Neuron (in vitro differentiated cells): ENCODE measurements at regions not wholly inside any gene's neighbourhood (a gene's known extent, or its start where the extent isn't known, plus 50 kb on each side); places are given as distances from the start of the nearest gene placed in this dataset.

ENCODE experiments used
- H2AFZ ChIP-seq: one replicate; pipeline ENCODE4 v1.6.1; 2013; ENCODE audit warnings: low read depth, mild to moderate bottlenecking, inconsistent platforms, low read length, moderate library complexity
- H3K27me3 ChIP-seq: one replicate; pipeline ENCODE4 v1.6.1; 2013; ENCODE audit warnings: low read length; ENCODE audit not compliant: insufficient read depth
- H3K36me3 ChIP-seq: one replicate; pipeline ENCODE4 v1.6.1; 2013; ENCODE audit warnings: low read length; ENCODE audit not compliant: insufficient read depth
- H3K4me1 ChIP-seq: one replicate; pipeline ENCODE4 v1.6.1; 2013; ENCODE audit warnings: low read length; ENCODE audit not compliant: insufficient read depth
- H3K4me3 ChIP-seq: 2 replicates; pipeline ENCODE4 v1.5.1; 2013; ENCODE audit warnings: mild to moderate bottlenecking, low read length, moderate library complexity
- H3K9me3 ChIP-seq: one replicate; pipeline ENCODE4 v1.6.1; 2013; ENCODE audit warnings: low read length

DNA sequence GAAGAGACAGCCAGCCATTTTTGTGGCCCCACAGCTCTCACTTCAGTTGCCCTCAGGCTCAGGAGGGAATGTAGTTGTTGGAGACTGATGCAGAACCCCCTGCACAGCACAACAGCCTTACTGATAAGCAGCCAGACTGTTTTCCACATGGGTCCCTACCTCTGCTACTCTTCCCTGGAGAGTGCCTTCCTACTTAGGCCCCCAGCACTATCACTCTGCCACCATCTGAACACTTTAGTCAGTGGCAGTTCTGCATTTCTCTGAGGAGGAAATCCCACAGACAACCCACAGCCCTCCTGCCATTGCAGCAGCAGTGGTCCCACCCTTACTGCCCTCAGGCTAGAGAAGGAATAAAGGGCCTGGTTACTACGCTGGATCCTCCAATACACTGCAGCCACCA is 61.8 kb upstream of the PTPRD start:
- Histone ChIP-seq H3K27me3 (no peaks in the 10 kb centered on the region), H3K4me3 (no peak overlapping the region), H3K4me1 (no peaks in the 10 kb centered on the region), H3K36me3 (no peaks in the 10 kb centered on the region), H3K9me3 (no peaks in the 10 kb centered on the region), H2AFZ (no peak overlapping the region)

DNA sequence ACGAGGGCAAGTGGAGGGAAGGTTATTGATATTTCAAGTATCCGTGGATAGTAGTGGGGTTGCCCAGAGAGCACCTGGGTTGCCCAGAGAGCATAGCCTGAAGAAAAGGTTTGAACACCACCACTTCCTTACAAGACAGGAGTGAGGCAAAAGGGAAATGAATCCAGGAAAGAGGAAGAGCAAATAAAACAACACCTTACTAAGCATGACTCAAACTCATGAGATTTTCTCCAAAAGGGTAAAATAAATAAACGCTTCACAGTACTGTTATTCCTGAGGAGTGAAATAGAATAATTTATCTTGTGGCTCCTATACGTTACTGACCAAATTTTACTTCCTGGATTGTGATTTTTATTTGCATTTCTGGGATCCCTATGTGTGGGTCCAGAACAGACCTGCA is 65.2 kb upstream of the PTPRD start:
- H3K27me3 ChIP-seq: no peaks in the 10 kb centered on the region
- no peaks in the 10 kb centered on the region for H3K36me3 ChIP-seq
- no peak overlapping the region for H2AFZ ChIP-seq
- H3K9me3 ChIP-seq: no peaks in the 10 kb centered on the region
- H3K4me1 ChIP-seq: no peaks in the 10 kb centered on the region
- H3K4me3 ChIP-seq: no peak overlapping the region

DNA sequence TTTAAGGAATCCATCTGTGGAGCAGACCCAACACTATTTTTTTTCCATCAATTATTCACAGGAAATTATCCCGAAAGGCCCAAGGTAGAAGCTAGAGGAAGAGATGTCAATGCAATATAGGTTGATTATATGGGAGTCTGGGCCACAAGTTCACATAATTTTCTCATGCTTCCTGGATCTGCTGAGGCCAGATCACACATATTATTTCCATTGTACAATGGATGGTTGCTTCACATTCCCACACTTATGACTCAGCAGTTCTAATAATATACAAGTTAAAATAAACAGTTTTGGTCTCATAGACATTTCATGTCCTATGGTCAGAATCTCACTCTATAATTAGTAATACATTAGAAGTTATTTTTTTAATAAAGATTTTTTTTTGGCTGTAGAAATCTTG is 66.0 kb upstream of the PTPRD start:
- Histone ChIP-seq H3K36me3 (no peaks in the 10 kb centered on the region), H3K4me1 (no peaks in the 10 kb centered on the region), H3K27me3 (no peaks in the 10 kb centered on the region), H2AFZ (no peak overlapping the region), H3K9me3 (no peaks in the 10 kb centered on the region), H3K4me3 (no peak overlapping the region)

DNA sequence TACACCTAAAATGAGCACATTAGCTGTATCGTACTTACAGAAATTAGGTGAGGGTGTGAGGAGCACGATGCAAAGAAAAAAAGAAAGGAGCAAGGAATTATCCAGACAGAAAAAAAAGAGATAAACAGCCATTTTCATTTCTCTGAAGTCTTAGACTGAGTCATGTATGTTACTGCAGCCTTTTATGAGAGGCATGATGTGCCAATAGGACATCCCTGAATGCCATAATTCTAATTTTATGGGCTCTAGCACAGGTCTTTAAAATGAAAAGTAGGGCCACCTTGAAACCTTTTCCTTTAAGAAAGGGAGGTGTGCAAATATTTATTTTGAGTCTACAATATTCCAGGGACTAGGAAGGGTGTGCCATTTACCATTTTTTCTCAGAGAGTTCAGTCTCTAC is 74.1 kb upstream of the PTPRD start:
- Histone ChIP-seq H3K27me3 (no peaks in the 10 kb centered on the region), H2AFZ (no peak overlapping the region), H3K36me3 (no peaks in the 10 kb centered on the region), H3K4me3 (no peak overlapping the region), H3K9me3 (no peaks in the 10 kb centered on the region), H3K4me1 (no peaks in the 10 kb centered on the region)

- Histone ChIP-seq H2AFZ (no peak overlapping the region), H3K36me3 (no peaks in the 10 kb centered on the region), H3K27me3 (no peaks in the 10 kb centered on the region), H3K4me3 (no peak overlapping the region), H3K9me3 (no peaks in the 10 kb centered on the region), H3K4me1 (no peaks in the 10 kb centered on the region)
Observed at GRCh38 chr9:10690546-10690945, 77.7 kb upstream of the PTPRD start.

- Histone ChIP-seq H2AFZ (no peak overlapping the region), H3K4me1 (no peaks in the 10 kb centered on the region), H3K4me3 (no peak overlapping the region), H3K36me3 (no peaks in the 10 kb centered on the region), H3K27me3 (no peaks in the 10 kb centered on the region), H3K9me3 (no peaks in the 10 kb centered on the region)
Observed at GRCh38 chr9:10697044-10697443, 84.2 kb upstream of the PTPRD start.

GRCh38 chr9:10700291-10700690 is 87.5 kb upstream of the PTPRD start:
- no peak overlapping the region for H2AFZ ChIP-seq
- no peaks in the 10 kb centered on the region for H3K36me3 ChIP-seq
- no peaks in the 10 kb centered on the region for H3K9me3 ChIP-seq
- H3K27me3 ChIP-seq: no peaks in the 10 kb centered on the region
- H3K4me3 ChIP-seq: no peak overlapping the region
- H3K4me1 ChIP-seq: no peaks in the 10 kb centered on the region

- no peaks in the 10 kb centered on the region for H3K9me3 ChIP-seq
- H3K4me1 ChIP-seq: no peaks in the 10 kb centered on the region
Observed at GRCh38 chr9:10700915-10701314, 88.1 kb upstream of the PTPRD start.

DNA sequence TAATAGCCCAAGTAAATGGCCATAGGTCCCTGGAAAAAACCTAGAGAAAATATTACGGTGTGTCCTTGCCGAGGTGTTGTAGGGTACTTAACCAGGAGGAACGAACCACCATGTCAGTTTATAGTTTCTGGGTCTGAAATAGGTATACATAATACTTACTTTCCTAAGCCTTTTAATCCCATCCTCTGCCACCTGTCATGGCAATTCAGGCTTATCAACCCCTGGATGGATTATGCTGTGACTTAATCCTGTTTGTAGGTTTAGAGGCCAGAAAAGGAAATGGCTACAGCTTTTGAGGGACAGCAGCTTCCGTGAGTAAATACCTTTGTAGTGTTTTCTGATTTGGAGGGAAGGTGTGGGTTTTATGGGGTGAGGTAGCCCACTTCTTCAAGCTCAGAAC is 89.1 kb upstream of the PTPRD start:
- H3K9me3 ChIP-seq: no peaks in the 10 kb centered on the region
- no peaks in the 10 kb centered on the region for H3K27me3 ChIP-seq
- H3K4me3 ChIP-seq: no peak overlapping the region
- no peaks in the 10 kb centered on the region for H3K4me1 ChIP-seq
- H3K36me3 ChIP-seq: no peaks in the 10 kb centered on the region
- H2AFZ ChIP-seq: no peak overlapping the region

More at GRCh38 chr9:10700915-10701314, 88.1 kb upstream of the PTPRD start:
- Histone ChIP-seq H3K36me3 (no peaks in the 10 kb centered on the region), H3K4me3 (no peak overlapping the region), H2AFZ (no peak overlapping the region), H3K27me3 (no peaks in the 10 kb centered on the region)

DNA sequence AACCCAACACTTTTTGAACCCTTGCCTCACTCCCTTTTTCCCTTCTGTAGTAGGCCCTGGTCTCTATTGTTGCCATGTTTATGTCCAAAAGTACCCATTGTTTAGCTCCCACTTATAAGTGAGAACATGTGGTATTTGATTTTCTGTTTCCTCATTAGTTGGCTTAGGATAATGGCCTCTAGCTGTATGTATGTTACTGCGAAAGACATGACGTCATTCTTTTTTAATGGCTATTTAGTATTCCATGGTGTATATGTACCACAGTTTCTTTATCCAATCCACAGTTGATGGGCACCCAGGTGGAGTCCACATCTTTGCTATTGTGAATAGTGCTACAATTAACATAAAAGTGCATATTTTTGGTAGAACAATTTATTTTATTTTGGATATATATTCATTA is 90.3 kb upstream of the PTPRD start:
- Histone ChIP-seq H3K9me3 (no peaks in the 10 kb centered on the region), H3K4me1 (no peaks in the 10 kb centered on the region), H3K4me3 (no peak overlapping the region), H3K36me3 (no peaks in the 10 kb centered on the region), H3K27me3 (no peaks in the 10 kb centered on the region), H2AFZ (no peak overlapping the region)

DNA sequence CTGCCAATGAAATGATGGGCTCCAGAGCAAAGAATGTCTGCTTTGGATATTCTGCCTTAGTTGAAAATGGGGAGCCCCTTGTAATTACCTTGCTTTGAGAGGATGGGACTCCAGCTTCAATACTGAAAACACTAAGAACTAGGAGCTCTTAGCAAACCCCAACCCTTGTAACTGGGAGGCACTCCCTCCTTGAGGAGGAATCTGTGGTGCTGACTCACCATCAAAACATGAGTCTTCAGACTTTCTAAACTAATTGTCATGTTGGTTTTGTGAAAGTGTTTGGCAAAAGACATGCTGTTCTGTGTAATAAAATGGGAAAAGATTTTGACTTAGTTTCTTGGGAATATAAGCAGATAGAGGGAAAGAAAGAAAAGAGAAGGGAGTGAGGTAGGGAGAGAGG is 91.9 kb upstream of the PTPRD start:
- no peaks in the 10 kb centered on the region for H3K36me3 ChIP-seq
- H3K9me3 ChIP-seq: no peaks in the 10 kb centered on the region
- no peaks in the 10 kb centered on the region for H3K27me3 ChIP-seq
- no peak overlapping the region for H2AFZ ChIP-seq
- no peak overlapping the region for H3K4me3 ChIP-seq
- H3K4me1 ChIP-seq: no peaks in the 10 kb centered on the region

DNA sequence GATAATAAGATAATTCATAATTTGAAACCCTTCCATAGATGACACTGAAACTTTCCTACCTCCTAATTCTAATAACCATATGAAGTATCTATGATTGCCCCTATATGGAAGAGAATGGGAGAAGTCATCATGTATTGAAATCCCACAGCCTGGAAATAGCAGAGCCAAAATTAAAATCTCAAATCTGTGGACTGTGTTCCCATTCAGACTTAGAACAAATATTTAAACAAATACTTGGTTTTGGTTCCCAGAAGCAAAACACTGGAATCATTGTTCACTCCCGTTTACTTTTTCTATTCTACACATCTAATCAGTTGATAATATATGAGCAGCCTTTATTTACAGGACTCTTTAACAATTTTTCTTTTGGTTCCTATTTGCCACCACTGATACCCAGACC is 92.6 kb upstream of the PTPRD start:
- Histone ChIP-seq H2AFZ (no peak overlapping the region), H3K4me1 (no peaks in the 10 kb centered on the region), H3K27me3 (no peaks in the 10 kb centered on the region), H3K36me3 (no peaks in the 10 kb centered on the region), H3K9me3 (no peaks in the 10 kb centered on the region), H3K4me3 (no peak overlapping the region)

DNA sequence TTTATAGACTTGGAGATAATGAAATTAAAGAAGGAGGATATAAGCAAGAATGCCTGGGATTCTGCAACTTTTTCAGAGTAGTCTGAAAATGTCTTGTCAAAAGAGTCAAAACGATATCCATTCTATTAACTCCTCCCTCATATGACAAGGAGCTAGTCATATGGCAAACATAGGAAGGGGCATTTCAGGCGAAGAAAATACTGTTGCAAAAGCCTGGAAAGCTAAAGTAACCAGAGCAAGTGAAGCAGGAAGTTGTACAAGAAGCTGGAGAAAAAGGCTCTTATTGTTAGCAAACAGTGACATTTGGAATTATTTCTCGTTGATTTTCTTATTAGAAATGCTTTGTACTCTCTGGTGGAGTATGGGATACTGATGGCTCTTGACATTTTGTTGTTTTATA is 94.0 kb upstream of the PTPRD start:
- no peaks in the 10 kb centered on the region for H3K9me3 ChIP-seq
- H3K27me3 ChIP-seq: no peaks in the 10 kb centered on the region
- H3K36me3 ChIP-seq: no peaks in the 10 kb centered on the region
- no peaks in the 10 kb centered on the region for H3K4me1 ChIP-seq
- no peak overlapping the region for H3K4me3 ChIP-seq
- no peak overlapping the region for H2AFZ ChIP-seq

GRCh38 chr9:10721301-10721700 is 108.5 kb upstream of the PTPRD start:
- Histone ChIP-seq H3K9me3 (no peaks in the 10 kb centered on the region), H3K36me3 (no peaks in the 10 kb centered on the region), H3K27me3 (no peaks in the 10 kb centered on the region)

More at GRCh38 chr9:10721301-10721700, 108.5 kb upstream of the PTPRD start:
- H2AFZ ChIP-seq: no peak overlapping the region
- no peak overlapping the region for H3K4me3 ChIP-seq
- H3K4me1 ChIP-seq: no peaks in the 10 kb centered on the region
